GM12878 (cell line): ENCODE measurements at regions not wholly inside any gene's neighbourhood (a gene's known extent, or its start where the extent isn't known, plus 50 kb on each side); places are given as distances from the start of the nearest gene placed in this dataset.

ENCODE experiments used
- ATAC-seq: fragments of 200-7000 bp; cut with Tn5 transposase; 3 replicates; pipeline ENCODE4 v1.9.1; 2020; ENCODE audit warnings: mild to moderate bottlenecking, moderate library complexity
- BruUV-seq: library from RNA; stranded (reverse); fragments of 400-500 nt; replicated peaks from 2 replicates; lab custom pipeline; 2021; lab: Mats Ljungman, UMichigan
- CTCF ChIA-PET: fragments of 300-600 bp; sonication (Branson Sonifier 250); formaldehyde crosslinking; extraction: SDS; loops from one replicate; lab custom pipeline; 2021; ENCODE audit warnings: inconsistent platforms; lab: Yijun Ruan, JAX
- POLR2A ChIA-PET: fragments of 350-600 bp; formaldehyde crosslinking; extraction: SDS; loops from one replicate; lab custom pipeline; 2021; ENCODE audit warnings: inconsistent platforms; lab: Charles Lee
- RAD21 ChIA-PET: fragments of 300-600 bp; sonication (Branson Sonifier 250); formaldehyde crosslinking; loops from one replicate; lab custom pipeline; 2023; ENCODE audit warnings: antibody characterized with exemption; ENCODE audit not compliant: unreplicated experiment; lab: Charles Lee
- SMC1A ChIA-PET: fragments of 300-600 bp; sonication (Branson Sonifier 250); formaldehyde crosslinking; loops from one replicate; lab custom pipeline; 2023; ENCODE audit not compliant: unreplicated experiment, uncharacterized antibody; lab: Charles Lee
- DNase-seq: peaks from one replicate; pipeline ENCODE4 v3.0.0-alpha.2; 2011; ENCODE audit warnings: low read depth, low spot score
- FAIRE-seq: peaks from 3 replicates; lab custom pipeline; 2011; peaks lifted over from hg19 to GRCh38; lab: Jason Lieb, UNC
- H2AFZ ChIP-seq: 2 replicates; pipeline ENCODE4 v1.6.0; 2011; ENCODE audit warnings: low read depth, low read length, control low read depth; ENCODE audit not compliant: control insufficient read depth
- H3K27ac ChIP-seq: 2 replicates; pipeline ENCODE4 v1.5.1; 2011; ENCODE audit warnings: control low read depth; ENCODE audit not compliant: control insufficient read depth, insufficient read depth
- H3K27me3 ChIP-seq, 2 experiments: replicated peaks in 1 of 2; 2 replicates each; pipeline versions ENCODE4 v1.6.0 to v1.6.1; 2011; ENCODE audit warnings: low read length in 1 of 2; ENCODE audit not compliant: control insufficient read depth in 2 of 2, insufficient read depth in 2 of 2
- H3K36me3 ChIP-seq, 2 experiments: 2 replicates each; pipeline ENCODE4 v1.5.1; 2011; ENCODE audit warnings: low read length in 1 of 2; ENCODE audit not compliant: control insufficient read depth in 2 of 2, insufficient read depth in 2 of 2
- H3K4me1 ChIP-seq: 2 replicates; pipeline ENCODE4 v1.6.1; 2011; ENCODE audit warnings: mild to moderate bottlenecking, low read length, moderate library complexity, mixed read lengths; ENCODE audit not compliant: control insufficient read depth, insufficient read depth
- H3K4me2 ChIP-seq: 2 replicates; pipeline ENCODE4 v1.6.0; 2011; ENCODE audit warnings: control low read depth; ENCODE audit not compliant: control insufficient read depth, insufficient read depth
- H3K4me3 ChIP-seq: fragments of 200-600 bp; sonication (generic); 2 replicates; pipeline ENCODE4 v1.5.1; 2016
- H3K79me2 ChIP-seq: 2 replicates; pipeline ENCODE4 v1.6.0; 2011; ENCODE audit warnings: low read length; ENCODE audit not compliant: control insufficient read depth, insufficient read depth
- H3K9ac ChIP-seq: 2 replicates; pipeline ENCODE4 v1.8.0; 2011; ENCODE audit warnings: low read length, control low read depth, mixed read lengths; ENCODE audit not compliant: control insufficient read depth, insufficient read depth
- H3K9me3 ChIP-seq: replicated peaks from 3 replicates; pipeline ENCODE4 v1.5.1; 2011; ENCODE audit warnings: mild to moderate bottlenecking, low read length; ENCODE audit not compliant: control insufficient read depth, insufficient read depth
- H4K20me1 ChIP-seq: 2 replicates; pipeline ENCODE4 v1.6.0; 2011; ENCODE audit not compliant: control insufficient read depth, insufficient read depth
- BACH1 ChIP-seq: fragments of 450-650 bp; IDR thresholded peaks from 2 replicates; pipeline ENCODE4 v1.6.1; 2017; ENCODE audit warnings: mild to moderate bottlenecking, borderline replicate concordance
- BMI1 ChIP-seq: fragments of 450-650 bp; IDR thresholded peaks from 2 replicates; pipeline ENCODE4 v1.6.1; 2016; ENCODE audit warnings: mild to moderate bottlenecking, moderate library complexity, borderline replicate concordance
- BRCA1 ChIP-seq: IDR thresholded peaks from 2 replicates; pipeline ENCODE4 v1.6.1; 2011; ENCODE audit warnings: low read depth, low read length, improper control_type of control experiment
- CREB1 ChIP-seq: IDR thresholded peaks from 2 replicates; pipeline ENCODE4 v1.6.1; 2012; ENCODE audit warnings: low read depth, mild to moderate bottlenecking, inconsistent platforms
- E2F4 ChIP-seq: IDR thresholded peaks from 2 replicates; pipeline ENCODE4 v1.6.1; 2012; ENCODE audit warnings: low read depth, low read length, improper control_type of control experiment
- ELK1 ChIP-seq: IDR thresholded peaks from 2 replicates; pipeline ENCODE4 v1.6.1; 2012; ENCODE audit warnings: low read depth, low read length, improper control_type of control experiment
- MEF2A ChIP-seq: IDR thresholded peaks from 2 replicates; pipeline ENCODE4 v1.6.1; 2011; ENCODE audit warnings: low read depth, mild to moderate bottlenecking, low read length, moderate library complexity; ENCODE audit not compliant: insufficient read depth
- MYB ChIP-seq: fragments of 150-350 bp; IDR thresholded peaks from 2 replicates; pipeline ENCODE4 v1.6.1; 2014; ENCODE audit warnings: mild to moderate bottlenecking, low read depth, low read length, borderline replicate concordance
- MYC ChIP-seq: IDR thresholded peaks from 2 replicates; pipeline ENCODE4 v1.6.1; 2011; ENCODE audit warnings: mild to moderate bottlenecking, low read length, moderate library complexity, inconsistent platforms; ENCODE audit not compliant: insufficient read depth, insufficient replicate concordance, insufficient read length, severe bottlenecking
- NR2C1 ChIP-seq: fragments of 450-650 bp; IDR thresholded peaks from 2 replicates; pipeline ENCODE4 v1.6.1; 2017; ENCODE audit warnings: antibody characterized with exemption, mild to moderate bottlenecking, moderate library complexity
- PML ChIP-seq: IDR thresholded peaks from 2 replicates; pipeline ENCODE4 v1.6.1; 2012; ENCODE audit warnings: low read length, inconsistent platforms
- POLR2AphosphoS2 ChIP-seq: IDR thresholded peaks from 2 replicates; pipeline ENCODE4 v1.6.1; 2011; ENCODE audit warnings: low read depth, mild to moderate bottlenecking, low read length, improper control_type of control experiment, moderate library complexity
- RFX5 ChIP-seq: IDR thresholded peaks from 2 replicates; pipeline ENCODE4 v1.6.1; 2011; ENCODE audit warnings: low read depth, low read length, improper control_type of control experiment
- SIN3A ChIP-seq: IDR thresholded peaks from 2 replicates; pipeline ENCODE4 v1.6.1; 2012; ENCODE audit warnings: low read depth, low read length, improper control_type of control experiment
- SMAD5 ChIP-seq: IDR thresholded peaks from 2 replicates; pipeline ENCODE4 v1.6.1; 2016; ENCODE audit warnings: antibody characterized with exemption, low read depth
- SP1 ChIP-seq: IDR thresholded peaks from one replicate; pipeline ENCODE4 v1.6.1; 2011; ENCODE audit warnings: low read depth, low read length
- ZBED1 ChIP-seq: IDR thresholded peaks from 2 replicates; pipeline ENCODE4 v1.6.1; 2016; ENCODE audit warnings: borderline replicate concordance
- ZNF24 ChIP-seq: fragments of 450-650 bp; IDR thresholded peaks from 2 replicates; pipeline ENCODE4 v1.6.1; 2017; ENCODE audit warnings: antibody characterized with exemption, mild to moderate bottlenecking
- WGBS: methylation state at CpG from one replicate; pipeline ENCODE4 v1.1.6; 2016; ENCODE audit warnings: low lambda C conversion rate; ENCODE audit not compliant: insufficient replicate concordance, insufficient coverage; ENCODE audit errors: missing lambda C conversion rate; 5-methylcytosine and 5-hydroxymethylcytosine counted together
- in situ Hi-C: fragments of 300-500 bp; cut with MboI; formaldehyde crosslinking; loops from 9 replicates; pipeline ENCODE4 v1.14.3; 2018; ENCODE audit warnings: mixed read lengths
- intact Hi-C: fragments of 100-400 bp; cut with micrococcal nuclease; formaldehyde crosslinking; loops from one replicate; pipeline ENCODE4 v1.14.2; 2022; ENCODE audit not compliant: unreplicated experiment

GRCh38 chr2:198293281-198293680 lies 488.9 kb downstream of the PLCL1 start:
- BruUV-seq, result no TSS peak
- ChIA-PET POLR2A (no interaction called here), SMC1A (no interaction called here), CTCF (interaction anchor here (0.5 kb wide), 1 partner anchor 31 kb away, joined by 3 read pairs; no protein-coding TSS in a partner anchor), RAD21 (no interaction called here)
- DNase-seq, result no peak
- Histone ChIP-seq H4K20me1 (no peaks in the 10 kb centered on the region), H3K9me3 (no peaks in the 10 kb centered on the region), H3K27me3 (no peaks in the 10 kb centered on the region; a peak in 3 of 4 replicates), H3K79me2 (no peaks in the 10 kb centered on the region), H3K4me2 (no peak overlapping the region), H3K9ac (no peak overlapping the region), H3K4me3 (no peak overlapping the region), H3K27ac (no peak overlapping the region), H3K36me3 (no peaks in the 10 kb centered on the region), H3K4me1 (no peaks in the 10 kb centered on the region), H2AFZ (no peak overlapping the region)
- no peak for ATAC-seq
- no peak for FAIRE-seq
- TF ChIP-seq ZNF24 (no peak), SP1 (no peak), CREB1 (no peak), RFX5 (no peak), POLR2AphosphoS2 (no peak), PML (no peak), SMAD5 (no peak), BACH1 (no peak), E2F4 (no peak), BRCA1 (no peak), ZBED1 (no peak), MYC (no peak), MYB (no peak), NR2C1 (no peak), SIN3A (no peak), MEF2A (no peak), ELK1 (no peak), BMI1 (no peak)
- 0% methylated on average over 1 of the region's 1 CpG for WGBS
- in situ Hi-C loops, result loop anchor here (5.0 kb wide), 1 partner anchor 491 kb away; the partner anchor contains the start of gene PLCL1
- intact Hi-C loops, result loop anchor here (10.0 kb wide), 2 partner anchors 238 to 578 kb away; no protein-coding TSS in a partner anchor
